Motor neuron (in vitro differentiated cells): ENCODE measurements at regions not wholly inside any gene's neighbourhood (a gene's known extent, or its start where the extent isn't known, plus 50 kb on each side); places are given as distances from the start of the nearest gene placed in this dataset.
"Not testable (repeated sequence)": the region's sequence is repeated elsewhere in the genome, so short reads cannot be mapped to it uniquely, and the experiment has no call there.

Experiments used
- ATAC-seq, 8 experiments: fragments of 200-7000 bp; cut with Tn5 transposase; replicated peaks in 6 of 8; 2 replicates each; pipeline ENCODE4 v1.8.0; 2021; ENCODE audit warnings: mild to moderate bottlenecking in 8 of 8, moderate library complexity in 8 of 8
- H3K27ac ChIP-seq, 2 donors: fragments of 250-450 bp; sonication (Bioruptor Pico); 2 replicates each; pipeline ENCODE4 v1.9.0; 2021; ENCODE audit warnings: antibody characterized with exemption in 2 of 2, mild to moderate bottlenecking in 2 of 2, moderate library complexity in 1 of 2
- H3K4me1 ChIP-seq, 2 donors: fragments of 250-450 bp; sonication (Bioruptor Pico); replicated peaks in 1 of 2; 2 replicates each; pipeline ENCODE4 v1.6.1; 2021; ENCODE audit warnings: antibody characterized with exemption in 2 of 2, mild to moderate bottlenecking in 2 of 2, moderate library complexity in 1 of 2
- H3K4me3 ChIP-seq, 5 donors: fragments of 250-450 bp; sonication (Bioruptor Pico); 2 replicates each; pipeline ENCODE4 v1.9.0; 2021; ENCODE audit warnings: antibody characterized with exemption in 5 of 5, mild to moderate bottlenecking in 5 of 5, moderate library complexity in 4 of 5
- WGBS, 10 experiments: fragments of 450-650 bp; shearing (Covaris generic); methylation state at CpG; one replicate each; pipeline ENCODE4 v1.0.0; 2022; 5-methylcytosine and 5-hydroxymethylcytosine counted together
- in situ Hi-C, 9 experiments: fragments of 400-800 bp; cut with MboI; loops; one replicate each; pipeline ENCODE4 v1.15.0; 2021; ENCODE audit warnings: low sequenced_read_pairs in 9 of 9, low pct_unique_long_range_greater_than_20kb in 2 of 9; ENCODE audit not compliant: unreplicated experiment in 9 of 9

DNA sequence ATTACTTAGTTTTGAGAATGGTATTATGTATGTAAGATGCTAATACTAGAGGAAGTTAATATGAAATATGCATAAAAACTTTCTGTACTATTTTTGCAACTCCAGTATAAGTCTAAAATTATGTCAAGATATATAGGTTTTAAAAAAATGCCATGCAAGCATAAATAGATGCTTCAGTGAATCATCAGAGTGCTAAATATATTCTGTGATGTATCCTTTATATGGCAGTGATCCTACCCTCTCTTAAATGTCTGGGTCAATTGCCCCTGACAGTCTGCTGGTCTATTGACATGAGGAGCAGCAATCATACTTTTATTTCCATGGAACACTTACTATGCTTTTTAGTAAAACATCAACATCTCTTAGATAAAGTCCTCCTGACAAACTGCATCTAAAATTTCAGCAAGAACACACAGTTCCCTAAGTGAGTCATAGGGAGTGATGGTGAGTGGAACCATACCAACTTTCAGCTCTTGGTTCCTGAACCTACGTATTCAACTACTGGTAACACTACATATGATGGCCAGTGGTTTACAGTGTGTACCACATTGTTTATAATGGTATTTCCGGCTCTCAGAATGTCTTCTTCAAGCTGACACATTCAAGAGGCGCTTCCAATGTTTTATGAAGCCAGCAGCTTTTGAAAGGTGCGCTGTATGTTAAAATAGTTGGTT is 928.7 kb upstream of the GJE1 start:
- in situ Hi-C loops, result no loop called here
- ATAC-seq, result peak in 2 of 8 experiments; percentile 47 to 52
- Histone ChIP-seq H3K27ac (no peak overlapping the region), H3K4me3 (no peak overlapping the region), H3K4me1 (no peaks in the 10 kb centered on the region)
- 83 to 100% (median 91%) methylated on average over 1 to 4 of the region's 4 CpGs; no CpG with 5 or more reads in 1 of the 10 experiments for WGBS, 10 experiments

DNA sequence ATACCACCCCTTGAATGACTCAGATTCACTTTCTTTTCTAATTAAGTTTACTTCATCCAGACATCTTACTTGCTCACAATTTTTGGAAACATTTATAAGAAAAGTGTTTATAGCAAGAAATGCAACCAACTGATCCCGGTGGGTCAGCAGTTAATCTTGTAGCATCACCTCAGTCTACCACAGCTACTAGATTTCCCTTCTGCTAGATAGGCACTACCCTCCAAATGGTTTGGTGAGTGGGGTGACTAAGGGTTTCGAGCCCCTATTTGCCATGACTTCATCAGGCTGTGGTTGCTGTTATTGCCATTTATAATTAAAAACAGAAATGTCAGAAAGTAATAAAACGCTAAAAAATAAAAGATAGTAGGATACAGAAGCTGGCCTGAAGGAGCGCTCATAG is 930.1 kb upstream of the GJE1 start:
- ATAC-seq, result no peak
- in situ Hi-C loops, result no loop called here
- WGBS, 10 experiments, result 28 to 100% (median 82%) methylated on average over 1 to 4 of the region's 4 CpGs; no CpG with 5 or more reads in 1 of the 10 experiments
- no peak overlapping the region for H3K27ac ChIP-seq
- H3K4me1 ChIP-seq, result no peaks in the 10 kb centered on the region
- H3K4me3 ChIP-seq, result no peak overlapping the region

DNA sequence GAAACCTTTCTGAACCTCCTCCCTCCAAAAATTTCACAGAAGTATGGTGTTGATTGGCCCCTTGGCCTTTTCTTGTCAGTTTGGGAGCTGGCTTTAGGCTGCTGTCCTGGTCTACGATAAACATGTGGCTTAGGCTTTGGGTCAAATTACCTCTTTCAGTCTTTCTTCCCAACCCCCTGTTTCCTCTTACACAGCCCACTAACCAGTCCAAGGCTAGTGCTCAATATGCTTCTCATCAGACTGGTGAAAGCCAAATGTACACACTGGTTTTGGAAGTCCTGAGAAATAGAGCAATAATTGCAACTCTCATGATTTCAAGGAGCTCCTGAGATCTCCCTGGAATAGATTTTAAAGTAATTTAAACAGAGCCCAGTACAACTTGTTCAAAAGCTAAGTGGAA is 933.7 kb upstream of the GJE1 start:
- H3K4me1 ChIP-seq, result no peaks in the 10 kb centered on the region
- ATAC-seq, result no peak
- H3K4me3 ChIP-seq, result no peak overlapping the region
- no peak overlapping the region for H3K27ac ChIP-seq
- 50 to 100% (median 70%) methylated on average over 1 of the region's 1 CpG; no CpG with 5 or more reads in 6 of the 10 experiments for WGBS, 10 experiments
- in situ Hi-C loops, result no loop called here

DNA sequence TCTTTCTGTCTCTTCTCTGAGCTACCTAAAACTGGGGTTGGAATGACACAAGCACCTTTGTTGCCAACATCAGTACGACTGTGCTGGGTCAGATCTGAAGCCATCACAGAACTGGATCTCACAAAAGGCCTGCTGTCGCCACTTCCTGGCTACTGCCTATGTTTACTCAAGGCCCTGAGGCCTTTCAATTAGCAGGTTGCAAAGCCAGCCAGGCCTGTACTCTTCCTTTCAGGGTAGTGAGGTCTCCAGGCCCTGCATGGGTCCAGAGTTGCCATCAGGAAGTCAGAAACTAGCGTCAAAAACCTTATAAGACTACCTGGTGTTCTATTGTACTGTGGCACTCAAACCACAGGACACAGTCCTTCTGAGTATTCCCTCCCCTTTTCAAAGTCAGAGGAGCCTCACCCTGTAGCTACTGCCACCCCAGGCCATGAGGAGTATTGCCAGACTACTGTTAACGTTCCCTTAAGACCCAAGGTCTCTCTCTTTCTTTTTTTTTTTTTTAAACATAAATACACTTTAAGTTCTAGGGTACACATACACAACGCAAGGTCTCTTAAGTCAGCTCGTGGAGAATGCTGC is 937.4 kb upstream of the GJE1 start:
- Histone ChIP-seq H3K27ac (no peak overlapping the region), H3K4me1 (no peaks in the 10 kb centered on the region), H3K4me3 (no peak overlapping the region)
- ATAC-seq, result no peak
- 17 to 100% (median 81%) methylated on average over 1 to 4 of the region's 6 CpGs; no CpG with 5 or more reads in 1 of the 10 experiments for WGBS, 10 experiments
- in situ Hi-C loops, result no loop called here

DNA sequence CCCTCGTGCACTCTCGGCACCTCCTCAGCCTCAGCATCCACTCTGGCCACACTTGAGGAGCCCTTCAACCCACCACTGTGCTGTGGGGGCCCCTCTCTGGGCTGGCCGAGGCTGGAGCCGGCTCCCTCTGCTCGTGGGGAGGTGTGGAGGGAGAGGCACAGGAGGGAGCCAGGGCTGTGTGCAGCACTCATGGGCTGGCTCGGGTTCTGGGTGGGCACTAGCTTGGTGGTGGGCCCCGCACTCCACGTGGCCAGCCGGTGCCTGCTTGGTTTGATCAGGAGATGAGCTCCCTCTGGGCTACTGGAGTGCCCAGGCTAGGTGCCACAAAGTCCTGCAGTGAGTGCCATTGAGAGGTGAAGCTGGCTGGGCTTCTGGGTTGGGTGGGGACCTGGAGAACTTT is 949.4 kb upstream of the GJE1 start:
- Histone ChIP-seq H3K4me1 (no peaks in the 10 kb centered on the region), H3K27ac (no peak overlapping the region), H3K4me3 (no peak overlapping the region)
- in situ Hi-C loops, result no loop called here
- no peak for ATAC-seq
- WGBS, 10 experiments, result 75 to 100% (median 80%) methylated on average over 1 to 2 of the region's 9 CpGs; no CpG with 5 or more reads in 7 of the 10 experiments

DNA sequence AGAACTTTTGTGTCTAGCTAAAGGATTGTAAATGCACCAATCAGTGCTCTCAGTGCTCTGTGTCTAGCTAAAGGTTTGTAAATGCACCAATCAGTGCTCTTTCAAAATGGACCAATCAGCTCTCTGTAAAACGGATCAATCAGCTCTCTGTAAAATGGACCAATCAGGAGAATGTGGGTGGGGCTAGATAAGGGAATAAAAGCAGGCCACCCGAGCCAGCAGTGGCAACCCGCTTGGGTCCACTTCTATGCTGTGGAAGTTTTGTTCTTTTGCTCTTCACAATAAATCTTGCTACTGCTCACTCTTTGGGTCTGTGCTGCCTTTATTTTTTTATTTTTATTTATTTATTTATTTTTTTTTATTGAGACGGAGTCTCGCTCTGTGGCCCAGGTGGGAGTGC is 957.3 kb upstream of the GJE1 start:
- H3K4me1 ChIP-seq, in situ Hi-C loops, H3K27ac ChIP-seq, ATAC-seq, H3K4me3 ChIP-seq: not testable (repeated sequence)
- 87 to 100% (median 100%) methylated on average over 1 to 5 of the region's 5 CpGs; no CpG with 5 or more reads in 3 of the 10 experiments for WGBS, 10 experiments

DNA sequence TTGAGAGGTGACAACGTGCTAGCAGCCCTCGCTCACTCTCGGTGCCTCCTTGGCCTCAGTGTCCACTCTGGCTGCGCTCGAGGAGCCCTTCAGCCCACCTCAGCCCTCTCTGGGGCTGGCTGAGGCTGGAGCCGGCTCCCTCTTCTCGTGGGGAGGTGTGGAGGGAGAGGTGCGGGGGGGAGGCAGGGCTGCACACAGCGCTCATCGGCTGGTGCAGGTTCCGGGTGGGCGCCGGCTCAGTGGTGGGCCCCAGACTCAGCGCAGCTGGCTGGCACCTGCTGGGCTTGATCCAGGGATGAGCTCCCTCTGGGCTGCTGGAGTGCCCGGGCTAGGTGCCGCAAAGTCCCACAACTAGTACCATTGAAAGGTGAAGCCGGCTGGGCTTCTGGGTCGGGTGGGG is 957.8 kb upstream of the GJE1 start:
- ATAC-seq, result no peak
- in situ Hi-C loops, result no loop called here
- WGBS, 10 experiments, result 80 to 100% (median 96%) methylated on average over 1 to 6 of the region's 18 CpGs; no CpG with 5 or more reads in 3 of the 10 experiments

DNA sequence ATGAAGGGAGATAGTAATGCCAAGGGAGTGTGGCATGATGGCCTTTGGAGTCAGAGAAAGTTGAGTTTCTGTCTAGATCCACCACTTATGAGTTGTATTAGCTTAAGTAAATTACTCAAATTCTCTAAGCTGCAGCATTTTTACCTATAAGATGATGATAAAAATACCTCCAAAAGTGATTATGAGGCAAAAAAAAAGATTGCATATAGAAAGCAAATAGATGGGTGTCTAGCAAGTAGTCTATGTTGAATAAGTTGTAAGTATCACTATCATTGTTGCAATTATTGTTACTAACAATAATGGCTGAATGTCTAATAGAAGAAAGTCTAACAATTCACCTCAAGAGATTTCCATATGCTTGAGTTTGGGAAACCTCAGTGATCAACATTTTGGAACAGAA is 959.2 kb upstream of the GJE1 start:
- H3K4me3 ChIP-seq, result no peak overlapping the region
- no peak for ATAC-seq
- no peak overlapping the region for H3K27ac ChIP-seq
- in situ Hi-C loops, result no loop called here
- no peaks in the 10 kb centered on the region for H3K4me1 ChIP-seq

More for the DNA sequence above, 957.8 kb upstream of the GJE1 start:
- Histone ChIP-seq H3K4me3 (no peak overlapping the region), H3K27ac (no peak overlapping the region), H3K4me1 (no peaks in the 10 kb centered on the region)

DNA sequence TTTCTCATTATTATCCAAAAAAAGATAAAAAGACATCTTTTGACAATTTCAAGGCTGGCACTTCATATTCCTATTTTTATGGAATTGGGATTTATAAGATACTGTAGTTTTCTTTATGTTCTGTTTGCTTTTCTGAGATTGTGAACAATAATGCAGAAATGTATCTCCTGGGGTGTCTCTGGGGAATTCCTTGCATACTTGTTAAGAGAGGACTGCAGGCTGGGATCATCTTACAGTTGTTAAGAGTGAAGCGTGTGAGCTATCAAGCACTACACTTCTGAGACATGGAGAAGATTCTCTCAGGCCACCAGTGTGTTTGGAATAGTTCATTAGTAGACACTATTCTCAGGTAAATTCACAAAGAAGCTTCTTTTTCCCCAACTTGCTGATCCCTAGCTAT is 963.3 kb upstream of the GJE1 start:
- WGBS, 10 experiments, result 20 to 67% (median 53%) methylated on average over 1 of the region's 1 CpG; no CpG with 5 or more reads in 6 of the 10 experiments
- peak in 2 of 8 experiments; percentile 70 to 88 for ATAC-seq
- Histone ChIP-seq H3K4me1 (no peaks in the 10 kb centered on the region), H3K4me3 (no peak overlapping the region), H3K27ac (no peak overlapping the region)
- in situ Hi-C loops, result no loop called here

DNA sequence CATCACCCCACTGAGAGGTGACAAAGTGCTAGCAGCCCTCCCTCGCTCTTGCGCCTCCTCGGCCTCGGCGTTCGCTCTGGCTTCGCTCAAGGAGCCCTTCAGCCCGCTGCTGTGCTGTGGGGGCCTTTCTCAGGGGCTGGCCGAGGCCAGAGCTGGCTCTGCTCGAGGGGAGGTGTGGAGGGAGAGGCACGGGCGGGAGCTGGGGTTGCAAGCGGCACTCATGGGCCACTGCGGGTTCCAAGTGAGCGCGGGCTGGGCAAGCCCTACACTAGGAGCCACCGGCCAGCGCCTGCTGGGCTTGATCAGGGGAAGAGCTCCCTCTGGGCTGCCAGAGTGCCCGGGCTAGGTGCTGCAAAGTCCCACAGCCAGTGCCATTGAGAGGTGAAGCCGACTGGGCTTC is 964.8 kb upstream of the GJE1 start:
- H3K27ac ChIP-seq, result no peak overlapping the region
- ATAC-seq, result no peak
- H3K4me3 ChIP-seq, result no peak overlapping the region
- 83 to 100% (median 94%) methylated on average over 1 to 11 of the region's 20 CpGs; no CpG with 5 or more reads in 3 of the 10 experiments for WGBS, 10 experiments
- no peaks in the 10 kb centered on the region for H3K4me1 ChIP-seq
- in situ Hi-C loops, result no loop called here

DNA sequence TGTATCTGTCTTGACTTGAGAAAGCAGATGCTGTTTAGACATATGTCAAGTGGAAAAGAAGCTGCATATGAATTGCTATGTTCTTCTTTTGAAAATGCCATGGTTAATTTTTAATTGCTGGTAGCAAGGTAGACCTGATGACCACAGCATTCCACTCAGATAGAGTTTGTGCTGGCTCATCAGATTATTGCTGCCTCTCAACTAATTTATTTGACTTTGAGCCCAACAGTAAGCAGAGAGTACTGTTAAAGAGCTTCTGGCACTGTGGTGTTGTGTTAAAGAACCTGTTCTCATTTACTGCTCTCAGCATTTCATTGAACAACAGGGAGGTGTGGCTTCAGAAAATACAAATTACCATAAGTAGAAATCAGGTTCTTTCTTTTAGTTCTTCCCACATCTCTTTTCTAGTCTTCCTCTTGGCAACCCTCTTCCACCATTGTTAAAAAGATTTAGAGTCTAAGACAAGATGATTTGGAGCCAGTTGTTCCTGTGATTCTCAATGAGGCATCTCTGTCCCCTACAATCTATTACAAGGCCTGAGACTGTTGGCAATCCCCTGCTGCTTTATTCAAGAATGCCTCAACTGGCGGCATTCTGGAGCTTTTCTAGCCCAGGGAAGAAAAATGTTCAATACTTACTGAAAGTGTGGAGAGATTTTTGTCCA is 967.6 kb upstream of the GJE1 start:
- H3K4me1 ChIP-seq, result no peaks in the 10 kb centered on the region
- in situ Hi-C loops, result no loop called here
- no peak for ATAC-seq
- no peak overlapping the region for H3K4me3 ChIP-seq
- 40 to 100% (median 71%) methylated on average over 1 of the region's 1 CpG; no CpG with 5 or more reads in 5 of the 10 experiments for WGBS, 10 experiments
- H3K27ac ChIP-seq, result no peak overlapping the region

DNA sequence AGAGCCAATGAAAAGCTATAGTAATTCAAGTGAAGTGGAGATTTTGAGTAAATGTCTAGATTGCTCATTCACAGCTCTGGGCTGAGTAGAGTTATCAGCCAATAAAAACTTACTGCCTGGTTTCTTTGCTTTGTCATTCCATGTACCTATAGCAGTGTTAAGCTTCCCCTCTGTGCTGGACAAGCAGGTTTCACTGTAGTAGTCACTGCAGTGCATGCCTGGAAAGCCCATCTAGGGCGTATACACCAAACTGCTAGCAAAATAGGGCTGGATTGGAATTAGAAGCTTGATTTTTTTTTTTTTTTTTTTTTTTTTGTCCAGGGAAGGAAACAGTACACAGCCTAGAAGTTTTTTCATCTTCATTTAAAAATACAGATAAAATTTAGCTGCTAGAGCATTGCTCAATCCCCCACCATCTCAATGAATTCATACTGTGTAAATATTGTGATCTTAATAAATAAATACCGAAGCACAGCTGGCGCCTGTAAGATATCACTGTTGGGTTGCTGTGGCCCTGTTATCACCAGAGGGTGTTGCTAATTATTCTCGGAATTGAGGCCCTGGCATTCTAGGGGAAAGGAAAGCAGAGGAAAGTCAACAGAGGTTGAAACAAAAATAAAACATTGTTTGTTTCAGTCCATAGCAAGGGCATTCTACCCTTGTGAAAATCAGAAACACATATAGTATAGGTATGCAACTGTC is 968.5 kb upstream of the GJE1 start:
- Histone ChIP-seq H3K27ac (no peak overlapping the region), H3K4me3 (no peak overlapping the region), H3K4me1 (no peaks in the 10 kb centered on the region)
- 25 to 100% (median 86%) methylated on average over 1 to 4 of the region's 4 CpGs for WGBS, 10 experiments
- in situ Hi-C loops, result no loop called here
- ATAC-seq, result peak in 1 of 8 experiments; percentile 57

DNA sequence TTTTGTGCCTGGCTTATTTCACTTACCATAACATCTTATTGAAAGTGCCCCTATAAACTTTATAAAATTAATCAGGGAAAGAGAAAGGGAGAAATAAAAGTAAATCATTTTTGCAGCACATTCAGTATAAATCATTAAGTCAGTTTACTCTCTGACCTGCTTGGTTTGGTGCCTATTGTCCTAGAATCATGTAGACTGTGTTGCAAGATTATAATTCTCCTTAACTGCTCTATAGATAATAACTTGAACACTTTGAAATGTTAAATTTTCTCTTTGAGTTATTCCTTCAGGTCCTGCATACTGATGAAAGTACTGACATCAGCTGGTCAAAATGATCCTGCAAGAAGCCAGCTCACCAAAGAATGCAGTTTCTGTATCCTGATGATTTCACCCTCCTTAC is 969.6 kb upstream of the GJE1 start:
- in situ Hi-C loops, result no loop called here
- Histone ChIP-seq H3K4me1 (no peaks in the 10 kb centered on the region), H3K27ac (no peak overlapping the region), H3K4me3 (no peak overlapping the region)
- ATAC-seq, result peak in 3 of 8 experiments; percentile 35 to 86 (median 61)
